Neural progenitor cell (in vitro differentiated cells): ENCODE measurements at regions not wholly inside any gene's neighbourhood (a gene's known extent, or its start where the extent isn't known, plus 50 kb on each side); places are given as distances from the start of the nearest gene placed in this dataset.

Experiments used
- DNase-seq: peaks from one replicate; pipeline ENCODE4 v3.0.0-alpha.2; 2016; ENCODE audit warnings: low spot score
- H2AFZ ChIP-seq: fragments of 200-600 bp; sonication (generic); replicated peaks from 2 replicates; pipeline ENCODE4 v1.6.1; 2016; ENCODE audit warnings: antibody characterized with exemption
- H3F3A ChIP-seq: fragments of 200-600 bp; sonication (generic); 2 replicates; pipeline ENCODE4 v1.6.1; 2016; ENCODE audit warnings: antibody characterized with exemption, low read depth
- H3K27ac ChIP-seq: fragments of 200-600 bp; sonication (generic); 2 replicates; pipeline ENCODE4 v1.5.1; 2016; ENCODE audit warnings: mild to moderate bottlenecking
- H3K27me3 ChIP-seq: fragments of 200-600 bp; sonication (generic); 2 replicates; pipeline ENCODE4 v1.6.1; 2016; ENCODE audit warnings: mild to moderate bottlenecking, moderate library complexity
- H3K36me3 ChIP-seq: fragments of 200-600 bp; sonication (generic); 2 replicates; pipeline ENCODE4 v1.5.1; 2016
- H3K4me1 ChIP-seq: fragments of 200-600 bp; sonication (generic); 2 replicates; pipeline ENCODE4 v1.6.1; 2016; ENCODE audit warnings: mixed run types
- H3K4me2 ChIP-seq: fragments of 200-600 bp; sonication (generic); 2 replicates; pipeline ENCODE4 v1.6.1; 2016
- H3K4me3 ChIP-seq: fragments of 200-600 bp; sonication (generic); 2 replicates; pipeline ENCODE4 v1.5.1; 2016
- H3K79me2 ChIP-seq: fragments of 200-600 bp; sonication (generic); 2 replicates; pipeline ENCODE4 v1.6.1; 2016; ENCODE audit warnings: low read depth
- H3K9ac ChIP-seq: fragments of 200-600 bp; sonication (generic); 2 replicates; pipeline ENCODE4 v1.6.1; 2016
- H3K9me3 ChIP-seq: fragments of 200-600 bp; sonication (generic); 2 replicates; pipeline ENCODE4 v1.5.1; 2016; ENCODE audit warnings: low read depth
- H4K20me1 ChIP-seq: fragments of 200-600 bp; sonication (generic); 2 replicates; pipeline ENCODE4 v1.6.1; 2016; ENCODE audit warnings: low read depth
- H3K27ac Mint-ChIP-seq: 3 replicates; pipeline ENCODE4 v1.8.0; 2021; ENCODE audit warnings: mixed read lengths
- H3K27me3 Mint-ChIP-seq: 2 replicates; pipeline ENCODE4 v1.8.0; 2022; ENCODE audit warnings: low read depth, mild to moderate bottlenecking, inconsistent platforms, moderate library complexity, mixed read lengths; ENCODE audit not compliant: insufficient read depth
- H3K36me3 Mint-ChIP-seq: 3 replicates; pipeline ENCODE4 v1.8.0; 2021; ENCODE audit warnings: mixed read lengths
- H3K4me1 Mint-ChIP-seq: 3 replicates; pipeline ENCODE4 v1.8.0; 2021; ENCODE audit warnings: mixed read lengths
- H3K4me3 Mint-ChIP-seq: 3 replicates; pipeline ENCODE4 v1.8.0; 2021; ENCODE audit warnings: mild to moderate bottlenecking, moderate library complexity, mixed read lengths
- H3K9me3 Mint-ChIP-seq: 3 replicates; pipeline ENCODE4 v1.8.0; 2020; ENCODE audit warnings: mixed read lengths
- EZH2 ChIP-seq: fragments of 200-600 bp; sonication (generic); IDR thresholded peaks from 2 replicates; pipeline ENCODE4 v1.6.1; 2017; ENCODE audit warnings: antibody characterized with exemption, mild to moderate bottlenecking, moderate library complexity
- EZH2phosphoT487 ChIP-seq: fragments of 200-600 bp; sonication (generic); IDR thresholded peaks from 2 replicates; pipeline ENCODE4 v1.6.1; 2017; ENCODE audit warnings: antibody characterized with exemption
- TF ChIP-seq, protein P1 (sequence below): fragments of 200-600 bp; sonication (generic); IDR thresholded peaks from 2 replicates; pipeline ENCODE4 v1.5.1; 2017; ENCODE audit warnings: antibody characterized with exemption, mild to moderate bottlenecking

DNA sequence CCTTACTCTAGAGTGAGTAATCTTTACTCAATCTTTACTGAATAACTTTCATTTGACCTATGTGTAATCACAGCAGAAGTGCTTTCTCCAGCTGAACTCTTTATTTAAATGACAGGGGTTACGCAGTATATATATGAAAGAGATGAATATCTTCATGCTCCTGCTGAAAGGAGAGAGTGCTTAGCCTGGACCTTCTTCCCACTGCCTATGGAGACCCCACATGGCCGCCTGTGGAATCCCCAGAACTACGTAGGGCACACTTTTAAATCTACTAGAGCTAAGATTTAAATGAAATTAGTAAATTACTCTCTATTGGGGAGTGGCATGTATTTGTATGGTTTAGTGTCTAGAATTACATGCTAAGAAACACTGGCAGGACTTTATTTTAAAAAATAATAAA lies 391.2 kb downstream of the ANKRD50 start:
- H3K27me3 Mint-ChIP-seq, result no peaks in the 10 kb centered on the region
- no peaks in the 10 kb centered on the region for H3K9me3 Mint-ChIP-seq
- Histone ChIP-seq H3K27ac (no peak overlapping the region), H3K36me3 (no peaks in the 10 kb centered on the region), H3K4me1 (no peaks in the 10 kb centered on the region), H3K9ac (no peak overlapping the region), H4K20me1 (no peaks in the 10 kb centered on the region), H3F3A (no peaks in the 10 kb centered on the region), H3K4me2 (no peak overlapping the region), H2AFZ (no peak overlapping the region), H3K4me3 (no peak overlapping the region), H3K27me3 (no peaks in the 10 kb centered on the region), H3K9me3 (no peaks in the 10 kb centered on the region), H3K79me2 (no peaks in the 10 kb centered on the region)
- H3K36me3 Mint-ChIP-seq, result no peaks in the 10 kb centered on the region
- H3K4me1 Mint-ChIP-seq, result peaks cover 3% of the 10 kb centered on the region
- DNase-seq, result peak; percentile 17
- no peak overlapping the region for H3K27ac Mint-ChIP-seq
- TF ChIP-seq, protein P1, sequence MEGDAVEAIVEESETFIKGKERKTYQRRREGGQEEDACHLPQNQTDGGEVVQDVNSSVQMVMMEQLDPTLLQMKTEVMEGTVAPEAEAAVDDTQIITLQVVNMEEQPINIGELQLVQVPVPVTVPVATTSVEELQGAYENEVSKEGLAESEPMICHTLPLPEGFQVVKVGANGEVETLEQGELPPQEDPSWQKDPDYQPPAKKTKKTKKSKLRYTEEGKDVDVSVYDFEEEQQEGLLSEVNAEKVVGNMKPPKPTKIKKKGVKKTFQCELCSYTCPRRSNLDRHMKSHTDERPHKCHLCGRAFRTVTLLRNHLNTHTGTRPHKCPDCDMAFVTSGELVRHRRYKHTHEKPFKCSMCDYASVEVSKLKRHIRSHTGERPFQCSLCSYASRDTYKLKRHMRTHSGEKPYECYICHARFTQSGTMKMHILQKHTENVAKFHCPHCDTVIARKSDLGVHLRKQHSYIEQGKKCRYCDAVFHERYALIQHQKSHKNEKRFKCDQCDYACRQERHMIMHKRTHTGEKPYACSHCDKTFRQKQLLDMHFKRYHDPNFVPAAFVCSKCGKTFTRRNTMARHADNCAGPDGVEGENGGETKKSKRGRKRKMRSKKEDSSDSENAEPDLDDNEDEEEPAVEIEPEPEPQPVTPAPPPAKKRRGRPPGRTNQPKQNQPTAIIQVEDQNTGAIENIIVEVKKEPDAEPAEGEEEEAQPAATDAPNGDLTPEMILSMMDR, result peak; percentile 38
- TF ChIP-seq EZH2 (no peak), EZH2phosphoT487 (no peak)
- no peak overlapping the region for H3K4me3 Mint-ChIP-seq

DNA sequence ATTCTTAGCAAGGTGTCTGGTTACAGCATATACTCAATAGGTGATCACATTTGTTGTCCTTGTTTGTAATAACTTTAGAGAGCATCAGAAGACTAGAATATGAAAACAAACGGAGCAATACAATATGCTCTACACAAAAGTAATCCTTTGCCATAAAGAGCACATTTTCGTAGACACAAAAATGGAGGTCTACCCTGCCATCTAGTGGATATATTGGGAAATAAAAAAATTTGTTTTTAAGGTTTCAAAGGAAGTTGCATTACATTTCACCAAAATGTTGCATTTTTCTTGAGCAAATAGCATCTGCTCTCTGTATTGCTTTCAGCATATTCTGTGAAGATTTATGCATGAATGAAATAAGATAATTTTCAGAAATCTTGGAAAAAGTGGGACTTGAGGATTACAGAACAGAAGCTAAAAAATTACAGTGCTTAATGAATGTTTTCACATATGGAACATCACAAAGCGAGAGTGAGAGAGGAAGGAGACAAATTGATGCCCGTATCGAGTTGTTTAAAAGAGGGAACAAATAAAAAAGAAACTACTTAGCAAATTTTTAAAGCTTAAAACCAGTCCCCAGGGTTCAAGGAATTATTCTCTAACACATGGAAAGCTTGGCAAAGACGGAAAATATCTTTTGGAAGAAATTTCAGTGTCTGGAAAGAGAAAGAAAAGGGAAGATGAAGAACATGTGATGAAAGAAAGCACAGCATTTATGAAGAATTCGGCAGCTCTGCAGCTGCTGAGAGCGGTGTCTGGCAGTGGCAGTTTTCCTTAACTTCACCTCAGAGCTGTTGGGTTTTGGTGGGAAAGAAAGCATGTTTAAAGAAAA lies 390.1 kb downstream of the ANKRD50 start:
- H3K27me3 Mint-ChIP-seq, result no peaks in the 10 kb centered on the region
- Histone ChIP-seq H2AFZ (peak overlapping the region; percentile 9), H4K20me1 (no peaks in the 10 kb centered on the region), H3K79me2 (no peaks in the 10 kb centered on the region), H3K36me3 (no peaks in the 10 kb centered on the region), H3K27ac (no peak overlapping the region), H3K4me3 (no peak overlapping the region), H3K4me1 (no peaks in the 10 kb centered on the region), H3K4me2 (no peak overlapping the region), H3F3A (no peaks in the 10 kb centered on the region), H3K9me3 (no peaks in the 10 kb centered on the region), H3K27me3 (no peaks in the 10 kb centered on the region), H3K9ac (no peak overlapping the region)
- no peak overlapping the region for H3K4me3 Mint-ChIP-seq
- peaks cover 3% of the 10 kb centered on the region for H3K4me1 Mint-ChIP-seq
- no peak overlapping the region for H3K27ac Mint-ChIP-seq
- no peaks in the 10 kb centered on the region for H3K36me3 Mint-ChIP-seq
- no peaks in the 10 kb centered on the region for H3K9me3 Mint-ChIP-seq
- TF ChIP-seq, protein P1, result peak; percentile 77
- no peak for TF ChIP-seq EZH2
- peak; percentile 29 for DNase-seq

DNA sequence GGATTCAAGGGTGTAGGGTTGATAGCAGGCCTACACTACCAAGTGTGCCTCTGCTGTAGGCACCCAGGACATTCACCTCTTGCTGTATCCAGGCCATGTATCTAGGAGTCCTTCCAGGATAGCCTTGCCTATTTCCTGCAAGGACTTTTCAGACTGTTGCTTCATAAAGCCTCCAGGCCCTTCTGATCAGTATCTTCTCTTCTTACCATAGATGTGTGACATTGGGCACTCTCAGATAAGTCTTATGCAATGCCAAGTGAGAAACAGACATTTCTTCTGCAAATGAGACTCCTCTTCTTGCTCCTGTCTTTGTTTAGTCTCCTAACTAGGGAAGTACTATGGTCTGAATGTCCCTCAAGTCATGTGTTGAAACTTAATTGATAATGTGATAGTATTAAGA lies 386.8 kb downstream of the ANKRD50 start:
- TF ChIP-seq EZH2phosphoT487 (no peak), EZH2 (no peak)
- TF ChIP-seq, protein P1, result no peak
- Histone ChIP-seq H3K27ac (no peak overlapping the region), H3K4me3 (no peak overlapping the region), H3K27me3 (no peaks in the 10 kb centered on the region), H2AFZ (no peak overlapping the region), H3K4me1 (no peaks in the 10 kb centered on the region), H3F3A (no peaks in the 10 kb centered on the region), H3K9ac (no peak overlapping the region), H4K20me1 (no peaks in the 10 kb centered on the region), H3K36me3 (no peaks in the 10 kb centered on the region), H3K9me3 (no peaks in the 10 kb centered on the region), H3K4me2 (no peak overlapping the region), H3K79me2 (no peaks in the 10 kb centered on the region)
- Mint-ChIP-seq H3K4me3 (no peak overlapping the region), H3K27ac (no peak overlapping the region), H3K4me1 (no peaks in the 10 kb centered on the region), H3K27me3 (peaks cover 2% of the 10 kb centered on the region), H3K36me3 (no peaks in the 10 kb centered on the region), H3K9me3 (no peaks in the 10 kb centered on the region)
- DNase-seq, result no peak
